ENCODE measurements at regions not wholly inside any gene's neighbourhood (a gene's known extent, or its start where the extent isn't known, plus 50 kb on each side); places are given as distances from the start of the nearest gene placed in this dataset.

DNA sequence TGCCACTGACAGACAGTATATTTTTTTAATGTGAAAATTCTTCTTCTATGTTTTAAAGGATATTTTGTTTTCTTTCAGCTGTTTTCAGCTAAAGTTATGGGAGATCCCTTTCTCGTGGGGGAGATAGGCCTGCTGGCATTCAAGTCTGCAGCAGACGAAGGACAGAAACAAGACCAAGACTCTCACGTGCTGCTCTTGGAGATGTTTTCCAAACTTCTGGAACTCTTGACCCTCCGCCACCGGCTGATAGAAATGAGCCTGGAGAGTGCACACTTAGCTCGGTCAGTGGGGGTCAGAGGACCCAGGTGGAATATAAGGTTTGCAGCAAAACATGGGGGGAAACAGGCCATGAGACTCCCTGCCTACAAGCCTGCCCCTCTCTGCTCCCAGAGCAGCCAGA is 120.5 kb downstream of the CD164 start:
- Histone ChIP-seq H2BK5ac (ENCODE audit: low read depth, low read length, poor library complexity, severe bottlenecking) (no peak overlapping the region), H3K27ac (ENCODE audit: low read length, poor library complexity, severe bottlenecking) (no peak overlapping the region), H2BK15ac (ENCODE audit: low read depth, poor library complexity, severe bottlenecking) (no peak overlapping the region), H3K4ac (ENCODE audit: low read depth in 1 of 2, low read length in 2 of 2) (no peak overlapping the region), H3K18ac (ENCODE audit: low read depth in 1 of 2, low read length in 2 of 2) (no peak overlapping the region), H3K9me3 (ENCODE audit: control insufficient read depth, low read length) (no peaks in the 10 kb centered on the region), H3K79me1 (replicated peaks; ENCODE audit: low read length, poor library complexity, severe bottlenecking) (no peaks in the 10 kb centered on the region), H3K4me1 (ENCODE audit: control insufficient read depth, insufficient read depth, low read depth, low read length) (peaks cover 13% of the 10 kb centered on the region), H3K36me3 (ENCODE audit: control insufficient read depth in 1 of 2, insufficient read depth in 2 of 2, low read depth in 1 of 2, low read length in 2 of 2) (no peaks in the 10 kb centered on the region), H3K9ac (ENCODE audit: low read length) (no peak overlapping the region), H4K8ac (ENCODE audit: low read length) (no peak overlapping the region), H3K27me3 (ENCODE audit: control insufficient read depth in 1 of 2, insufficient read depth in 1 of 2, low read length in 2 of 2) (no peaks in the 10 kb centered on the region), H2AK5ac (ENCODE audit: low read length, severe bottlenecking) (peak overlapping the region; percentile 52), H3K4me2 (ENCODE audit: low read length, poor library complexity, severe bottlenecking) (no peak overlapping the region), H2AFZ (ENCODE audit: low read depth, low read length) (no peak overlapping the region), H3K14ac (ENCODE audit: low read length in 2 of 2) (peak overlapping the region in 1 of 2 experiments; percentile 30), H3K4me3 (ENCODE audit: insufficient read depth in 1 of 2, low read depth in 1 of 2, low read length in 2 of 2) (no peak overlapping the region), H2BK12ac (ENCODE audit: low read length in 2 of 2) (no peak overlapping the region), H2BK120ac (ENCODE audit: low read depth, low read length) (no peak overlapping the region), H4K91ac (ENCODE audit: low read length) (no peak overlapping the region), H3K23ac (ENCODE audit: low read length in 2 of 2) (no peak overlapping the region)
- 94% methylated on average over 6 of the region's 6 CpGs for WGBS
- DNase-seq, result no peak

DNA sequence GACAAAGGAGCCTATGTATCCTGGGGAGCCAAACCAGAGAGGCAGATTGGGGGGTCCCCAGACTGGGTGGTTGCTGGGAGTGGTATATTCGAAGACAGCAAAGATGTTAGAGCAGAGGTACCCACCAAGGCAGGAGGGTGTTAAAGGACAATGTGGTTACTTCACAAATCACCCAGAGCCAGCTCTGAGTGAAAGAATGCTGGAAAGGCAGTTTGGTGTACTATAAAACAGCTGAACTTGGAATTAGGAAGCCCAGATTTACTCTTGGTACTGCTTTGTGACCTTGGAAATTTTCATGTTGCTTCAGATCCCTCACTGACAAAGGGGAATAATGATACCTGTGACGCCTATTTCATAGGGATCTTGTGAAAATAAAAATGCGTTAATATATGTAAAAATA is 121.6 kb downstream of the CD164 start:
- Histone ChIP-seq H3K4ac (ENCODE audit: low read depth in 1 of 2, low read length in 2 of 2) (no peak overlapping the region), H3K18ac (ENCODE audit: low read depth in 1 of 2, low read length in 2 of 2) (no peak overlapping the region), H2BK12ac (ENCODE audit: low read length in 2 of 2) (no peak overlapping the region), H4K91ac (ENCODE audit: low read length) (no peak overlapping the region), H2BK15ac (ENCODE audit: low read depth, poor library complexity, severe bottlenecking) (no peak overlapping the region), H2BK120ac (ENCODE audit: low read depth, low read length) (no peak overlapping the region), H3K14ac (ENCODE audit: low read length in 2 of 2) (no peak overlapping the region), H3K79me1 (replicated peaks; ENCODE audit: low read length, poor library complexity, severe bottlenecking) (no peaks in the 10 kb centered on the region), H2BK5ac (ENCODE audit: low read depth, low read length, poor library complexity, severe bottlenecking) (peak overlapping the region; percentile 93), H3K27ac (ENCODE audit: low read length, poor library complexity, severe bottlenecking) (peak overlapping the region; percentile 94), H3K4me2 (ENCODE audit: low read length, poor library complexity, severe bottlenecking) (no peak overlapping the region), H4K8ac (ENCODE audit: low read length) (no peak overlapping the region), H2AK5ac (ENCODE audit: low read length, severe bottlenecking) (peak overlapping the region; percentile 69), H2AFZ (ENCODE audit: low read depth, low read length) (no peak overlapping the region), H3K9ac (ENCODE audit: low read length) (peak overlapping the region; percentile 2), H3K27me3 (ENCODE audit: control insufficient read depth in 1 of 2, insufficient read depth in 1 of 2, low read length in 2 of 2) (no peaks in the 10 kb centered on the region), H3K9me3 (ENCODE audit: control insufficient read depth, low read length) (no peaks in the 10 kb centered on the region), H3K4me3 (ENCODE audit: insufficient read depth in 1 of 2, low read depth in 1 of 2, low read length in 2 of 2) (no peak overlapping the region), H3K36me3 (ENCODE audit: control insufficient read depth in 1 of 2, insufficient read depth in 2 of 2, low read depth in 1 of 2, low read length in 2 of 2) (no peaks in the 10 kb centered on the region), H3K4me1 (ENCODE audit: control insufficient read depth, insufficient read depth, low read depth, low read length) (peaks cover 13% of the 10 kb centered on the region), H3K23ac (ENCODE audit: low read length in 2 of 2) (no peak overlapping the region)
- no peak for DNase-seq
- 88% methylated on average over 3 of the region's 3 CpGs for WGBS

DNA sequence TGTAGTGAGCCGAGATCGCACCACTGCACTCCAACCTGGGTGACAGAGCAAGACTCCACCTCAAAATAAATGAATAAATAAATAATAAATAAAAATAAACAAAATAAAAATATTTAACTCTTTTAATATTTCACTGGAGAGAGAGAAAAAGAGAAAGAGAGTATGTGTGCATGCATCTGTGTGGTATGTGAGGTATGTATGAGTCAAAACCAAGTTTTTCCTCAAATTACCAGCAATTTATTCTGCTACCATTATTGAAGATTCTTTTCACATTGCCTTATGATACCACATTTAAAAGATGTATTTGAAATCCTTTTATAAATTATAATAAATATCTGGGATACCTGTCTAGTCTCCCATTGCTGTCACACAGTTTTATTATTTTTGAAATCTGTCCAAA is 122.1 kb downstream of the CD164 start:
- Histone ChIP-seq H2AK5ac (ENCODE audit: low read length, severe bottlenecking) (no peak overlapping the region), H2BK12ac (ENCODE audit: low read length in 2 of 2) (peak overlapping the region in 1 of 2 experiments; percentile 50), H3K4me2 (ENCODE audit: low read length, poor library complexity, severe bottlenecking) (no peak overlapping the region), H2AFZ (ENCODE audit: low read depth, low read length) (no peak overlapping the region), H3K9ac (ENCODE audit: low read length) (no peak overlapping the region), H4K8ac (ENCODE audit: low read length) (no peak overlapping the region), H2BK120ac (ENCODE audit: low read depth, low read length) (no peak overlapping the region), H3K23ac (ENCODE audit: low read length in 2 of 2) (no peak overlapping the region), H3K18ac (ENCODE audit: low read depth in 1 of 2, low read length in 2 of 2) (no peak overlapping the region), H3K4me1 (ENCODE audit: control insufficient read depth, insufficient read depth, low read depth, low read length) (peaks cover 13% of the 10 kb centered on the region), H3K27ac (ENCODE audit: low read length, poor library complexity, severe bottlenecking) (peak overlapping the region; percentile 60), H2BK5ac (ENCODE audit: low read depth, low read length, poor library complexity, severe bottlenecking) (no peak overlapping the region), H4K91ac (ENCODE audit: low read length) (no peak overlapping the region), H3K79me1 (replicated peaks; ENCODE audit: low read length, poor library complexity, severe bottlenecking) (no peaks in the 10 kb centered on the region), H3K14ac (ENCODE audit: low read length in 2 of 2) (no peak overlapping the region), H2BK15ac (ENCODE audit: low read depth, poor library complexity, severe bottlenecking) (no peak overlapping the region), H3K9me3 (ENCODE audit: control insufficient read depth, low read length) (no peaks in the 10 kb centered on the region), H3K27me3 (ENCODE audit: control insufficient read depth in 1 of 2, insufficient read depth in 1 of 2, low read length in 2 of 2) (no peaks in the 10 kb centered on the region), H3K36me3 (ENCODE audit: control insufficient read depth in 1 of 2, insufficient read depth in 2 of 2, low read depth in 1 of 2, low read length in 2 of 2) (no peaks in the 10 kb centered on the region), H3K4me3 (ENCODE audit: insufficient read depth in 1 of 2, low read depth in 1 of 2, low read length in 2 of 2) (no peak overlapping the region), H3K4ac (ENCODE audit: low read depth in 1 of 2, low read length in 2 of 2) (no peak overlapping the region)
- DNase-seq, result no peak
- WGBS, result no CpG with 5 or more reads among the region's 2 CpGs

DNA sequence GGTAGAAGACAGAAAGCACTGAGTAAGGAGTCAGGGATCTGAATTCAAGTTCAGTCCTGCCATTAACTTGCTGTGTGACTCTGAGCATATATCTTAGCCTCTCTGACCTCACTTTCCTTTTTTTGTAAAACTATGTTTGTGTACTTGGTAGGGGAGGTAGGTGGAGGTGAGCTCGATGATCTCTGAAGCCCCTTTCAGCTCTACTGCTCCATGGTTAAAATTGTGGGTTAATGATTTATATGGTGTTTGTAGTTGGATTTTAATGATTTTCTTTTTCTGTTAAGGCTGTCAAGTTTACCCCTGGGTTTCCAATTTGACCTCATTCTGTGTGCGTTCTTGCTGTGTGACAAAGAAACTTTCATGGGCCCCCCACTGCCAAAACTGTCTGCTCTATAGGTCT is 124.1 kb downstream of the CD164 start:
- no peak overlapping the region for H2BK15ac ChIP-seq (ENCODE audit: low read depth, poor library complexity, severe bottlenecking)
- WGBS, result 91% methylated on average over 2 of the region's 2 CpGs
- H3K27me3 ChIP-seq (ENCODE audit: control insufficient read depth in 1 of 2, insufficient read depth in 1 of 2, low read length in 2 of 2), result no peaks in the 10 kb centered on the region
- no peak overlapping the region for H3K4ac ChIP-seq (ENCODE audit: low read depth in 1 of 2, low read length in 2 of 2)
- no peak overlapping the region for H3K23ac ChIP-seq (ENCODE audit: low read length in 2 of 2)
- no peak overlapping the region for H2BK12ac ChIP-seq (ENCODE audit: low read length in 2 of 2)
- H3K4me2 ChIP-seq (ENCODE audit: low read length, poor library complexity, severe bottlenecking), result no peak overlapping the region
- H4K8ac ChIP-seq (ENCODE audit: low read length), result no peak overlapping the region
- no peak overlapping the region for H2BK5ac ChIP-seq (ENCODE audit: low read depth, low read length, poor library complexity, severe bottlenecking)
- H2AK5ac ChIP-seq (ENCODE audit: low read length, severe bottlenecking), result no peak overlapping the region
- peaks cover 13% of the 10 kb centered on the region for H3K4me1 ChIP-seq (ENCODE audit: control insufficient read depth, insufficient read depth, low read depth, low read length)
- no peaks in the 10 kb centered on the region for H3K79me1 ChIP-seq (replicated peaks; ENCODE audit: low read length, poor library complexity, severe bottlenecking)
- no peak overlapping the region for H4K91ac ChIP-seq (ENCODE audit: low read length)
- no peak overlapping the region for H3K9ac ChIP-seq (ENCODE audit: low read length)
- no peaks in the 10 kb centered on the region for H3K36me3 ChIP-seq (ENCODE audit: control insufficient read depth in 1 of 2, insufficient read depth in 2 of 2, low read depth in 1 of 2, low read length in 2 of 2)
- DNase-seq, result no peak
- H3K9me3 ChIP-seq (ENCODE audit: control insufficient read depth, low read length), result no peaks in the 10 kb centered on the region
- H2BK120ac ChIP-seq (ENCODE audit: low read depth, low read length), result no peak overlapping the region
- H2AFZ ChIP-seq (ENCODE audit: low read depth, low read length), result no peak overlapping the region
- H3K27ac ChIP-seq (ENCODE audit: low read length, poor library complexity, severe bottlenecking), result peak overlapping the region; percentile 30
- H3K14ac ChIP-seq (ENCODE audit: low read length in 2 of 2), result no peak overlapping the region
- no peak overlapping the region for H3K4me3 ChIP-seq (ENCODE audit: insufficient read depth in 1 of 2, low read depth in 1 of 2, low read length in 2 of 2)
- no peak overlapping the region for H3K18ac ChIP-seq (ENCODE audit: low read depth in 1 of 2, low read length in 2 of 2)
